ENCODE measurements at regions not wholly inside any gene's neighbourhood (a gene's known extent, or its start where the extent isn't known, plus 50 kb on each side); places are given as distances from the start of the nearest gene placed in this dataset.

GRCh38 chr15:29333261-29333660 lies 63.6 kb upstream of the NSMCE3 start:
- 86% methylated on average over 6 of the region's 6 CpGs for WGBS (ENCODE audit: low lambda C conversion rate, missing lambda C conversion rate)
- no peak for TF ChIP-seq EZH2 (IDR thresholded peaks at IDR 0.05; ENCODE audit: borderline replicate concordance)
- no peak for TF ChIP-seq EZH2phosphoT487 (IDR thresholded peaks at IDR 0.05; ENCODE audit: low read depth, severe bottlenecking, unreplicated experiment)
- no peak for TF ChIP-seq CTCF (IDR thresholded peaks at IDR 0.05; ENCODE audit: poor library complexity)
- Histone ChIP-seq H3K79me2 (no peaks in the 10 kb centered on the region), H3K27ac (no peak overlapping the region), H3K36me3 (replicated peaks; ENCODE audit: insufficient read depth, low read depth) (no peaks in the 10 kb centered on the region), H3K27me3 (no peaks in the 10 kb centered on the region), H4K20me1 (ENCODE audit: insufficient read depth, poor library complexity, severe bottlenecking) (no peaks in the 10 kb centered on the region), H3K4me3 (no peak overlapping the region), H3K4me2 (no peak overlapping the region), H3K9me2 (replicated peaks; ENCODE audit: insufficient read depth) (no peaks in the 10 kb centered on the region), H2AFZ (no peak overlapping the region), H3K9me3 (ENCODE audit: low read depth) (no peaks in the 10 kb centered on the region), H3K4me1 (ENCODE audit: insufficient read depth) (no peaks in the 10 kb centered on the region)
- DNase-seq (ENCODE audit: low spot score): no peak

- no peaks in the 10 kb centered on the region for H4K20me1 ChIP-seq (ENCODE audit: insufficient read depth, poor library complexity, severe bottlenecking)
- H3K9me3 ChIP-seq (ENCODE audit: low read depth): no peaks in the 10 kb centered on the region
- no peak for TF ChIP-seq EZH2phosphoT487 (IDR thresholded peaks at IDR 0.05; ENCODE audit: low read depth, severe bottlenecking, unreplicated experiment)
- TF ChIP-seq CTCF (IDR thresholded peaks at IDR 0.05; ENCODE audit: poor library complexity): no peak
- TF ChIP-seq EZH2 (IDR thresholded peaks at IDR 0.05; ENCODE audit: borderline replicate concordance): no peak
- no peak overlapping the region for H3K4me3 ChIP-seq
- no peaks in the 10 kb centered on the region for H3K36me3 ChIP-seq (replicated peaks; ENCODE audit: insufficient read depth, low read depth)
- H3K9me2 ChIP-seq (replicated peaks; ENCODE audit: insufficient read depth): no peaks in the 10 kb centered on the region
- H3K4me2 ChIP-seq: no peak overlapping the region
- WGBS (ENCODE audit: low lambda C conversion rate, missing lambda C conversion rate): 67% methylated on average over 6 of the region's 6 CpGs
- no peak overlapping the region for H3K27ac ChIP-seq
- H3K79me2 ChIP-seq: no peaks in the 10 kb centered on the region
- H2AFZ ChIP-seq: no peak overlapping the region
- no peaks in the 10 kb centered on the region for H3K4me1 ChIP-seq (ENCODE audit: insufficient read depth)
- no peak for DNase-seq (ENCODE audit: low spot score)
- H3K27me3 ChIP-seq: no peaks in the 10 kb centered on the region
Observed at GRCh38 chr15:29331669-29332068, 62.0 kb upstream of the NSMCE3 start.

- H3K4me2 ChIP-seq: no peak overlapping the region
- TF ChIP-seq EZH2 (IDR thresholded peaks at IDR 0.05; ENCODE audit: borderline replicate concordance): no peak
- TF ChIP-seq EZH2phosphoT487 (IDR thresholded peaks at IDR 0.05; ENCODE audit: low read depth, severe bottlenecking, unreplicated experiment): no peak
- TF ChIP-seq CTCF (IDR thresholded peaks at IDR 0.05; ENCODE audit: poor library complexity): no peak
- H3K9me3 ChIP-seq (ENCODE audit: low read depth): peaks cover 2% of the 10 kb centered on the region
- no peak overlapping the region for H3K27ac ChIP-seq
- WGBS (ENCODE audit: low lambda C conversion rate, missing lambda C conversion rate): 95% methylated on average over 10 of the region's 10 CpGs
- H3K4me1 ChIP-seq (ENCODE audit: insufficient read depth): no peaks in the 10 kb centered on the region
- H3K27me3 ChIP-seq: no peaks in the 10 kb centered on the region
- no peaks in the 10 kb centered on the region for H3K9me2 ChIP-seq (replicated peaks; ENCODE audit: insufficient read depth)
- H3K36me3 ChIP-seq (replicated peaks; ENCODE audit: insufficient read depth, low read depth): no peaks in the 10 kb centered on the region
- H4K20me1 ChIP-seq (ENCODE audit: insufficient read depth, poor library complexity, severe bottlenecking): no peaks in the 10 kb centered on the region
- H3K79me2 ChIP-seq: no peaks in the 10 kb centered on the region
- no peak for DNase-seq (ENCODE audit: low spot score)
- H3K4me3 ChIP-seq: no peak overlapping the region
- H2AFZ ChIP-seq: no peak overlapping the region
Observed at GRCh38 chr15:29331071-29331470, 61.4 kb upstream of the NSMCE3 start.

GRCh38 chr15:29324746-29325145 lies 55.1 kb upstream of the NSMCE3 start:
- no peak overlapping the region for H3K4me3 ChIP-seq
- H3K4me1 ChIP-seq (ENCODE audit: insufficient read depth): no peaks in the 10 kb centered on the region
- no peak for DNase-seq (ENCODE audit: low spot score)
- H3K27ac ChIP-seq: no peak overlapping the region
- H3K79me2 ChIP-seq: no peaks in the 10 kb centered on the region
- H3K4me2 ChIP-seq: no peak overlapping the region
- H3K9me3 ChIP-seq (ENCODE audit: low read depth): peaks cover 6% of the 10 kb centered on the region
- 72% methylated on average over 1 of the region's 1 CpG for WGBS (ENCODE audit: low lambda C conversion rate, missing lambda C conversion rate)
- no peak overlapping the region for H2AFZ ChIP-seq
- no peaks in the 10 kb centered on the region for H4K20me1 ChIP-seq (ENCODE audit: insufficient read depth, poor library complexity, severe bottlenecking)
- no peaks in the 10 kb centered on the region for H3K36me3 ChIP-seq (replicated peaks; ENCODE audit: insufficient read depth, low read depth)
- no peak for TF ChIP-seq CTCF (IDR thresholded peaks at IDR 0.05; ENCODE audit: poor library complexity)
- no peak for TF ChIP-seq EZH2phosphoT487 (IDR thresholded peaks at IDR 0.05; ENCODE audit: low read depth, severe bottlenecking, unreplicated experiment)
- TF ChIP-seq EZH2 (IDR thresholded peaks at IDR 0.05; ENCODE audit: borderline replicate concordance): no peak
- no peaks in the 10 kb centered on the region for H3K27me3 ChIP-seq
- H3K9me2 ChIP-seq (replicated peaks; ENCODE audit: insufficient read depth): no peaks in the 10 kb centered on the region
